Activated CD4-positive, alpha-beta T cell treated with anti-CD3 and anti-CD28 coated beads, Interleukin-2, amount 50 U/mL, for 16 hours (primary cell): ENCODE measurements at regions not wholly inside any gene's neighbourhood (a gene's known extent, or its start where the extent isn't known, plus 50 kb on each side); places are given as distances from the start of the nearest gene placed in this dataset.
A peak's percentile ranks its signal among the peaks of the same experiment; 100 is the strongest.
"Not testable (repeated sequence)": the region's sequence is repeated elsewhere in the genome, so short reads cannot be mapped to it uniquely, and the experiment has no call there.

Experiments used
- DNase-seq: peaks from one replicate; pipeline ENCODE4 v3.0.0-alpha.2; 2020

DNA sequence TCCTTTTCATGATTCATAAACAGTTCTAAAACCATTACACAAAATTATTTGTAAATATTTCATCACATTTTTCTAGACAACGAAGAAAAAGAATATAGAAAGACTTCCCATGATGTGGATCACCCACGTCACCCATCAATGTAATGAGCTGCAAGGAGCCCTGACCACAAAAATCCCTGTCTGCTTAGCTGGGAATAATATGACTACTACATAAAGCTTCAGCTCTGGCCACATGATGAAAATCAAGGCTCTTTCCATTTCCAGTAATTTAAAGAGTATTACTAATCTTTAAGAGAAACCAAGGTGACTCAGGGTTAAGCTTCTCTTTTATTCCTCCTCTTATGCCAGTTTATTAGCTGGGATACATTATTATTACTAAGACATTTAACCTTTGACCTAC, 180.8 kb upstream of the CACNA2D1 start:
- DNase-seq = no peak

DNA sequence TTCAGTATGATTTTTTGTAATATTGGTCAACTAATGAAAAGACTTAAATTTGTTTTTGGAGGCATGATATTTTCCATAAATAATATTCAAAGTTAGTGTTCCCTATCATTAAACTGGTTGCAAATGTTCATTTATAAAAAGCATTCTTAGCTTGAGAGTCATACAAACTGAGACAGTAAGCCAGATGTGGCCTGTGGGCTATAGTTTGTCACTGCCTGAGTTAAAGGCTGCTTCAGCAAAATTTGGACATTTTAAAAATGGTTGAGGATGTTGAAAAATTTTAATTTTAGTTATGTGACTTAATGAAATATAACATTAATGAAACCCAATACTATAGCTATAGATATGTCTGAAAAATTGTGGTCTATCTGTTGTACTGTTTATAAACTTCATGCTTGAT, 180.2 kb upstream of the CACNA2D1 start:
- DNase-seq = no peak

DNA sequence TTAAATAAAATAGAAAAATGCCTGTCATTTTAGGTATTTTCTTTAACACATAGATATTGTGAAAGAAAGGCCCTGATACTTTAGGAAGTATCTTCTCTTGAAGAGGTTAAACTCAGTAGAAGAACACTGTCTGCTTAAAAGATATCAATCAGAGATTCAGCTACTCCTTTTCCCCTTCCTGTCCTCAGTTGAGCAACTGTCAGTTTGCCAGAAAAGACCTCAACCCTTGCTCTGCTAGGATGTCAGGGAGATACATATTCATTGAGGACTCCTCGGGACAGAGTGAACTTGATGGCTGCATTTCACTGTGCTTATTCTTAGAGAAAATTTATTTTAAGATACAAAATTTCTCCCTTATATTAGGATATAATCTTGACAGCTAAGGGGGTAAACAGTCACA, 173.6 kb upstream of the CACNA2D1 start:
- DNase-seq = no peak

DNA sequence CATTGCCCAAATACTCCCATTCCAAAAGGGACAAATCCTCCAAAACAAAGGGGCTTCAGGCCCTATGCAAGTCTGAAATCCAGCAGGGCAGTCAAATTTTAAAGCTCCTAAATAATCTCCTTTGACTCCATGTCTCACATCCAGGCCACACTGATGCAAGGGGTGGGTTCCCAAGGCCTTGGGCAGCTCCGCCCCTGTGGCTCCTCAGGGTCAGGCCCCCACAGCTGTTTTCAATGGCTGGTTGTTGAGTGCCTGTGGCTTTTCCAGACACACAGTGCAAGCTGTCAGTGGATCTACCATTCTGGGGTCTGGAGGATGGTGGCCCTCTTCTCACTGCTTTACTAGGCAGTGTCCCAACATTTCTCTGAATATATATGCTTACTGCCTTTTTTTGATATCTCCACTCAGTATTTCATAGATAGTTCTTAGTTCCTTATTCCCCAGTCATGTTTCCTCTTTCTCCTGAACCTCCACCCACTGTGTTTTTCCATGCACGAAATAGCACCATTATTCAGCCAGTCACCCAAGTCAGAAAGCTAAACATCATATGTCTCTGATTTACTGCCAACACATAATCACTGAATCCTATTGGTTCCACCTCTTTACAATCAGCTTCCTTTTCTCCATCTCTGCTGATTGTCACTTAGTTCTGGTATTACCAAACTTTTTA, 172.6 kb upstream of the CACNA2D1 start:
- no peak for DNase-seq

DNA sequence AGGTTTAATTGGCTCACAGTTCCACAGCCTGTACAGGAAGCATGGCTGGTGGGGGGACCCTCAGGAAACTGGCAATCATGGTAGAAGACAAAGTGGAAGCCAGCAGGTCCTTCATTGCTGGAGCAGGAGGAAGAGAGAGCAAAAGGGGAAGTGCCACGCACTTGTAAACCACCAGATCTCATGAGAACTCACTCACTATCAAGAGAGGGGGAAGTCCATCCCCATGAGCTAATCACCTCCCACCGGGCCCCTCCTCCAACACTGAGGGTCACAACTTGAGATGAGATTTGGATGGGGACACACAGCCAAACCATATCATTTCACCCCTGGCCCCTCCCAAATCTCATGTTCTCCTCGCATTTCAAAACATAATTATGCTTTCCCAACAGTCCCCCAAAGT, 171.9 kb upstream of the CACNA2D1 start:
- no peak for DNase-seq

DNA sequence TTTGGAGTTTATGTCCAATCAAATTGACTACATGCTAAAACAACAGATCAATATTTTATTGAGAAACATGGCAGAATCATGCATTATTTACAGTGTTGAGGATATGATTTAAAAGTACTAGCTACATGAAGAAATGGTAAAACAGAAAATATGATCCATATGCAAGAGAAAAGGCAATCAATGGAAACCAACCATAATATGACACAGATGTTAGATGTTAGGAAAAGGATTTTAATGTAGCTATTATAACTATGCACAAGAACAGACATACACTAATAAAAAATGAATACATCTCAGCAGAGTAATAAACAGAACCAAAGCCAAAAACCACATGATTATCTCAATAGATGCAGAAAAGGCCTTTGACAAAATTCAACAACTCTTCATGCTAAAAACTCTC, 166.2 kb upstream of the CACNA2D1 start:
- no peak for DNase-seq

DNA sequence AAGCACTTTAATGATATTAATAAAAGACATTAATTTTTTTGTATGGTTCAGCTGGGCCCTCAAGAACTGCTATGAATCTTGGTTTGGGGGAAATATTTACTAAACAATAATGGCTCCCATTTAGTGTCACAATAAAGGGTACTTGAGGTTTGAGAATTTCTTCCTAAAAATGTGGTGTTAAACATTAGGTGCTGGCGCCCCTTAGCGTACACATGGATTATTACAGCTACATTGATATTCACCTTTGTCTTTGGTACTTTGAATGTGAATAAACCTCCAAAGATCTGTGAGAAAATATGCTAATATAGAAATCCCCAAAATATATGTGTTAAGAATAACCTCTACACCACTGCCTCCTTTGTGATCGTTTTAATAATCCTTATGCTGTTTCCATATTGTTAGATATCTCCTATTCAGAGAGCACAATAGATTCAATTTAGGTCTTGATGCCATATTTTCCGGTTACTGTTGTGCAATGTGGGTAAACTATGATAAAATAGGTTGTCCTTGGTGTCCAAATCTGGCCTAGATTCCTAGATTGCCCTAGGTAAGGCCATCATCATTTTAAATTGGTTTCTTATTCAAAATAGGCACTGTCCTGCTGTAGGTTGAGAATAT, 161.8 kb upstream of the CACNA2D1 start:
- peak; percentile 9 for DNase-seq

DNA sequence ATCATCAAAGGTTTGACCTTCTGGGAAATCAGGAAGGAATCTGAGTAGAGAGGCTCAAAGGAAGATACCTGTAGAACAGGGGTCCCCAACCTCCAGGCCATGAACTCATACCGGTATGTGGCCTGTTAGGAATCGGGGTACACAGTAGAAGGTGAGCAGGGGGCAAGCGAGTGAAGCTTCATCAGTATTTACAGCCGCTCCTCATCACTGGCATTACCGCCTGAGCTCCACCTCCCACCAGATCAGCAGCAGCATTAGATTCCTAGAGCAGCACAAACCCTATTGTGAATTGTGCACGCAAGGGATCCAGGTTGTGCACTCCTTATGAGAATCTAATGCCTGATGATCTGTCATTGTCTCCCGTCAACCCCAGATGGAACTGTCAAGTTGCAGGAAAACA, 158.5 kb upstream of the CACNA2D1 start:
- no peak for DNase-seq

DNA sequence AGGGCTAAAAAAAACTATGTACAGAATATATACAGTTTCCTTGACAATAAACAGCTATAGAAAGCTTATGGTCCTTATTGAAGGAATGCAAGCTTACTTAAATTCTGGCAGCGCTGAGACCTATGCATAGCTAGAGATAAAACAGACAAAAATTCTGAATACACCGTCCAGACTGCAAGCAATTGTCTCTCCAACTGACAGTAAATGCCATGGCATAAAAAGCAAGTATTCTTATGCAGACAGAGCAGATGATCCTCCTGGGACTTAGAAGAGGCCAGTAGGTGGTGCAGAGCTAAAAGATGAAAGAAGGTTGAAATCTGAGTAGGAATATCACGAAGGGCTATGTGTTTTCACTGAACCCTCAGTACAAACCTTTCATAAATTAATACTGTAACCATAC, 157.0 kb upstream of the CACNA2D1 start:
- DNase-seq = no peak

DNA sequence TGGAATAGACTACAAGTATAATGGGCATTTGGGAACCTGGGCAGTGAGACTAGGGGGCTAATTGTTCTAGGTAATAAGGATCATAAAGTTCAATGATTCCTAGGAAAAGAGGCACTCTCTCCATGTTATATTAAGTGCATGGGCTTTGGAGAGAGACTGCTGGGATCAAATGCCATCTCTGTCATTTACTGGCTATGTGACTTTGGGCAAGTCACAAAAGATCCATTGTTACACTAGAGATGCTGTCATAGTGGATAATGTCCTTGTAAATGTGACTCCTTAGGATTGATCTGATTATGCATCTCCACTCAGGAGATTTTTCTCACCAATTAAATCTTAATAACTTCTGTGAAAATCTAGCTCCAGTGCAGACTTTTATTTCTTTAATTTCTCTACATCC, 156.3 kb upstream of the CACNA2D1 start:
- DNase-seq = no peak

DNA sequence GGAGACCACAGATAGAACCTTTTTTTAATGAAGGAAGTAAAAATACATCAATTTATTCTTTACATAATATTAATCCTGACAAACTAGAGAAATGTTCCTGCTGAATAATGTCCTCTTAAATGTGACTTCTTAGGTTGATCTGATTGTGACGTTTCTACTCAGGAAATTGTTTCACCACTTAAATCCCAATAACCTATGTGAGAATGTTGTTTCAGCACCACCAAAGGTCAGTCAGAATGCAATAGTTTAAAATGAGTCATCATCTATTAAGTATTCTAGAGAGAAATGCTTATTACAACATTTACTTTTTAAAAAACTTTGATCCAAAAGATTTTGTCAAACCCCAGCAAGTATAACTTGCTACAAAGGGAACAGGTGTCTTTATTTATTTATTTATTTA, 155.4 kb upstream of the CACNA2D1 start:
- no peak for DNase-seq

DNA sequence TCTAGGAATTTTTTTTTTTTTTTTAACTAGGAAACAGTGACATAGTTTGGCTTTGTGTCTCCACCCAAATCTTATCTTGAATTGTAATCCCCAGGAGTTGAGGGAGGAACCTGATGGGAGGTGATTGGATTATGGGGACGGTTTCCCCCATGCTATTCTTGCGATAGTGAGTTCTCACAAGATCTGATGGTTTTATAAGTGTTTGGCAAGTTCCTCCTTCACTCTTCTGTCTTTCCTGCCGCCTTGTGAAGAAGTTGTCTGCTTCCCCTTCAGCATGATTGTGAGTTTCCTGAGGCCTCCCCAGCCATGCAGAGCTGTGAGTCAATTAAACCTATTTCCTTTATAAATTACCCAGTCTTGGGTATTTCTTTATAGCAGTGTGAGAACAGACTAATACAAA, 152.2 kb upstream of the CACNA2D1 start:
- not testable (repeated sequence) for DNase-seq

DNA sequence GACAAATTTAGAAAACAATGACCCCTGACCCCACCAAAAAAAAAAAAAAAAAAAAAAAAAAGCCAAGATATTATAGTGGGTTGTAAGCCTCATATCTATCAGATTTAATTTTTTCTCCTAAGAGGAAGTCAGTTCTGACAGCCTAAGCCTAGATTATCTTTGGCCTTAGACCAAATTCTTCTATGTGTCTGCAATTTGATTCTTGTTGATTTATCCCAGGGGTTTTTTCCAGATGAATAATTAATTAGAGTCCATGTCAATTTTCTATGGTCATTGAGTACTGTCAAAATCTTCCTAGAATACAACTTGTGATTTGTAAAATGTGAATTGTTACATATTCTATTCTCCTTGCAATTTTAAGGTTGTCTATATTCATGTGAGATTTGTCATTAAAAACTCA, 151.6 kb upstream of the CACNA2D1 start:
- DNase-seq = no peak

DNA sequence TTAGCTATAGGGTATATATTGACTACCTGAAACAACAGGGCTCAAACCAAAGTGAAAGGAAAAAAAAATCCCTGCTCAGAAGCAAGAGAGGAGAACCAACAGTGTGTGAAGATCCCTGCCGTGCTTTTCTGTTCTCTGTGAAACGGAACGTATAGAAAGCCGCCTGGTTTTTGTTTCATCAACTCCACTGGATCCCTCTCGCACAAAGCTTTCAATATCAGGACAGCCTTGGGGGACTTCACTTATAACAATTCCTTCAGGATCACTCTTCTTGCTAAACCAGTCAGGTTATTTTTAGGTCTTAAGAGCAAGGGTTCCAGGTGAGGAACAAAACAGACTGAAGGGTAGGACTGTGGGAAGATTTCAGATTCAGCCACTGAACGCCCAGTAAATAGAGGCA, 151.1 kb upstream of the CACNA2D1 start:
- DNase-seq = no peak

DNA sequence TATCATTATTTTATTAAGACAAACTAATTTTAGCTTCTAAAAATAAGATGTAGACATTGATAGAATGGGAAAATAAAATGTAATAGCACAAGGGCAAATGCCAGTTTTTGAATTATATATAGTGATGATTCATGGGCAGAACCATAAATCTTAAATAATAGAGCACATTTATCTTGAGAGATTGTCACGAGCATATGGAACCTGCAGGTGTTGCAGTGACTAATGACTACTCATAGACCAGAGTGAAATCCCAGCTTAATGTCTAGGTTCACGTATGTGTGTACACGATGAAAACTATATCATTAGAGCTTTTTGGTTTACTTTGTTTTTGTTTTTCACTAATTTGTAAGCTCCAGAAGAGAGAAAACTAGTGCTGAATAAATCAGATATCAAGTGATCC, 150.2 kb upstream of the CACNA2D1 start:
- DNase-seq = no peak

DNA sequence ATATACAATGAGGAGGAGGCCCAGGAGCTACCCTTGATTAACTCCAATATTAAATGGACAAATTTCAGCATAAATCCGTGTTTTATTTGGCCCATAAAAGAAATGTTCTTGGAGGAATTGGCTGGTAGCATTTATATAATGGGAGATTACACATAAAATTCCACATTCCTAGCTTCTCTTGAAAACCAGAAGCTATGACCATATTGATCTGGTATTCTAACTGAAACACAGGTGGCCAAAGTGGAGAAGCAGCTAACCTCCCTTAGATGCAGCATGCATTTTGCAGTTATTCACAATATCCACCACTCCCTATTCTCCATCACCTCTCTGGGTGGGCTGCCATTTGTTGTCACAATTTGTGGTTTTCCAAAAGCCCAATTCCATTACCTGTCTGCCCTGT, 148.8 kb upstream of the CACNA2D1 start:
- DNase-seq = no peak

DNA sequence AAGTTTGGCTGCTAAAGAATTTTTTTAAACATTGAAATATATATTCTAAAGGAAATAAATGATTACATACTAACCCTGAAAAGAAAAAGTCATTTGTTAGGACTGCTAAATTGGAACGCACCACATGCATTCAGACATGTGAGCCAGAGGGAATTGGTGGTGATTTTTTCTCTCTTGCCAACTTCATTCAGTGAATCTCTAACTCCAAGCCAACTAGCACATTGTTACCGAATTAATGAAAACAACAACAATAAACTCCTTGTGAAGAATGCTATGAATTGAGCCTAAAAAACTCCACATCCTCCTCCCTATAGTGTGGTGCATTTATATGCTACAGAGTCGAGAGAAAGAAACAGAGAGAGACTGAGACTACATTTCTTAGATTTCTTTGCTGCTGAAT, 135.5 kb upstream of the CACNA2D1 start:
- no peak for DNase-seq

DNA sequence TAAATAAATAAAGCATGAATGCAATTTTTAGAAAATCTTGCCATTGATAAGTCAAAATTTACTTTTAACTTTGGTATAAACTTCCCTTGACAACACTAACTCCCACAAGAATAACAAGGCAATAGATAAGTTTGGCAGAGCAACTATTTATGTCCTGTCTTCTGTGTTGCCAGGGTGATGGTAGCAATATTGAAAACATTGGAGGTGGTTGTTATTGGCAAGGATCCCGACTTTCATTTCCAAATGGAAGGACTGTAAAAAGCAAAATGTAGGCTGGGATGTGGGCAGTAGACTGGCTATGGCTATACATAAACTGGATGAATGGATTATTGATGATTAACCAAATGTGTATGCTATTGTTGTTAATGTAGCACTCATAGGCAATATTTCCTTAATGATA, 134.9 kb upstream of the CACNA2D1 start:
- no peak for DNase-seq

DNA sequence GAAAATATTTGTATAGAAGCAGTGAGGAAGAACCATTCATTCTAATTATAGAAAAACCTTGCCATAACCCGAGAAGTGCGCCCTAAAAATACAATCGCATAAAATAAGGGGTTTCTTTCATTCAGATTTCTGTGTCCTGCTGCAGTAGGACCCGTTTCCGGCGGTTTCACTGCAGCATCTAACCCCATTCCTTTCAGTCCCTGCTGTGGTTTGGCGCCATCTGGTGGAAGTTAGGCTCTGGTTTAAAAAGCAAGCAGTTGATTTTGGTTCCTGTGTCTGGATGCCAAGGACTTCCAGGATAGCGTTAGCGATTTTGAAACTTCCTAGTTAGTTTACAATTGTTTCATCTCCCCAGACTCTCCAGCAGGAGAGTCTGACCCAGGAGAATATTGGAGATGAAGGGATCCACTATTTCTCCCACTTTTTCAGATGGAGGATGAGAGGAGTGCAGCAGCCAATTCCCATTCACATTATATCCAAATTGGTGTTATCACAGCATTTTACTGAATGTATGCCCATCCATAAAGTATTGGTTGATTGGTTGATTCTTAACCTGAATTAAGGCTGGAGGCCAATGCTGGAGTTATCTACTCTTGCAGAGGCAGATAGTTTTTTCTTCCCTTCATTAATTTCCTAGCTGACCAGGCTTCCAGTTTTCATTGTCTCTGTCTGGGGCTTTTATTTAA, 128.8 kb upstream of the CACNA2D1 start:
- DNase-seq = peak; percentile 69

DNA sequence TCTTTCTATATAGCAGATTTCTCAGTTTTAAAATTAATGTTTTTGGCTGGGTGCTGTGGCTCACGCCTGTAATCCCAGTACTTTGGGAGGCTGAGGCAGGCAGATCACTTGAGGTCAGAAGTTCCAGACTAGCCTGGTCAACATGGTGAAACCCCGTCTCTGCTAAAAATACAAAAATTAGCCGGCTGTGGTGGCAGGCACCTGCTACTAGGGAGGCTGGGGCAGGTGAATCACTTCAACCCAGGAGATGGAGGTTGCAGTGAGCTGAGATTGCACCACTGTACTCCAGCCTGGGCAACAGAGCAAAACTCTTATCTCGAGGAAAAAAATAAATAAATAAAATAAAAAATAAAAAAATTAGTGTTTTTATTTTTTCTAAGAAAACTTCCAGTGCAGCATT, 127.5 kb upstream of the CACNA2D1 start:
- not testable (repeated sequence) for DNase-seq

DNA sequence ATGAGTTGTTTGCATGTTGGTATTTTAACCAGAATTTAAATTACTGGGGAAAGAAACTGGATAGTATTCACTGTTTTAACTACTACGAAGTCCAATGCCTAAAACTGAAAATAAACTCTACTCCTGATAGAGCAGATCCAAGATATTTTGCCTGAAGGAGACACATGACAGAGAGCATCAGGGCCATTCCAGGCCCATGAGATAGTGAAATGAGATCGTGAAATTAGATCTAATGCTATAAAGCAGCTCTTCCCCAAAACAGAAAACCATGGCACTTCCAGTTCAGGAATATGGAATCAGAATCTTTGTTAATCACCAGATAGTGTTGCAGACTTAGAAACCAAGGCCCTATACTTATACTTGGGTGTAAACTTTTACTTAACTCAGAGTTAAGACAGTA, 124.3 kb upstream of the CACNA2D1 start:
- DNase-seq = no peak

DNA sequence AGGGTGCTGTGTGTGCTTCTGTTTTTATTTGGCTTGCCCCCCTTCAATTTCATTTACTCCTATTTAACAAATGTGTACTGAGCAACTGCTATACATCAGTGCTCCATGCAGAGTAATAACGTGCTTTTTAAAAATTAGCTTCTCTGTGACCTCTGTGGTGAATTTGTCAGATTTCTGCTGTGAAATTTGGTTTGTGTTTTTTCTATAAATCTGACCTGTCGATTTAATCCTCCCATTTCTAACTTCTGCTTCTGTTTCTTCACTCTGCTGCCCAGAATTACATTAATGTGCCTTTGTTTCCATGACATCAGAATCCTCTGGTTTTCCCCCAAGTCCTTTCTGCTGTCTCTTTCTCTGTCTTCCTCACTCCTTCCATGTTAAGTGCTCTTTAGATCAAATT, 123.8 kb upstream of the CACNA2D1 start:
- DNase-seq = no peak

DNA sequence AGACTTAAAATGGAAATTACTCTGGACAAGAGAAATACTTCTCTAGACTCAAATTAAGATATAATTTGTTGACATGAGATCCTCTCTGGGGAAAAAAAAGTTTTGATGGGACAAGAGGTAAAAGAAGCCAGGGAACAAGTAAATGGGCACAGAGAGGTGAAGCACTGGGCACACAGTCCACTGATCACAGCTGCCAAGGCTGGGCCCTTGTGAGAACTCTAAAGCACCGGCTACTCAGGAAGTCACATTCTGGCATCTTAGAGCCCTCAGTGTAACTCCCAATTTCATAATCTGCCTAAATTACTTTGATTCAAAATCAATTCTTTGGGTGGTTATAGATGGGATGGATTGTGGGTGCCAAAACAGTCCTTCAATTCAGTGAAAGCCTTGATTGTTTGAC, 123.2 kb upstream of the CACNA2D1 start:
- DNase-seq = no peak

DNA sequence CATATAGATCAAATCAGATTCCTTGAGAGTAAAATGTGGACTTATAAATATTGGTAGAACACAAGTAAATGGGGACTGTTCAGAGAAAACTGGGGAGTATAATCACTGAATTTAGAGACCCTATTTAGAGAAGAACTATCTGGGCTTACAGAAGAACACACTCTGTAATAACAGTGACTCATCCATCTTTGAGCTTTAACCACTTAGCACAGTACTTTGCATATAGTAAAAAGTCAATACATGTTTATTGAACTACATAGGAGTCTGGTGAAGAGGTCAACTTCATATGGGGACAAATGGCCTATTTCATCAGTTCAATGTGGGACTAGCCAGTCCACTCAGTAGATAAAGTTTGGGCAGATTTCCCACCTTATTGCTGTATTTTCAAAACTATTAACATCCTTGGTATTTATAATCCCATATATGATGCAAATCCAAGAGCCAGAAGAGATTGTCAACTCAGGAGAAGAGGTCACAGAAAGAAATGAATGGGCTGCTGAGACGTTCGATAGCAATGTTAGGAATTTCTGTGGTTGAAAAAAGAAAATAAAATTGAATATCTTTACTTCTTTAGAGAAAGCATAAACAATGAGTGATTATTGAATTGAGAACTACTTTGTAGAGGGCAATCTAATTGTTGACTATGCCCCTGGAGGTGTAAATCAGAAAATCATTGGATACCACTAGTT, 119.3 kb upstream of the CACNA2D1 start:
- no peak for DNase-seq
